K562 (cell line): ENCODE measurements at regions not wholly inside any gene's neighbourhood (a gene's known extent, or its start where the extent isn't known, plus 50 kb on each side); places are given as distances from the start of the nearest gene placed in this dataset.

Source experiments
- ATAC-seq: fragments of 200-7000 bp; cut with Tn5 transposase; 3 replicates; pipeline ENCODE4 v1.9.1; 2020; ENCODE audit warnings: moderate library complexity
- BruUV-seq: library from RNA; stranded (reverse); fragments of 400-500 nt; replicated peaks from 2 replicates; lab custom pipeline; 2021; lab: Mats Ljungman, UMichigan
- CTCF ChIA-PET: fragments of 300-600 bp; formaldehyde crosslinking; extraction: SDS; loops from one replicate; lab custom pipeline; 2021; ENCODE audit warnings: low intra/inter-chr PET ratio; lab: Yijun Ruan, JAX
- POLR2A ChIA-PET: fragments of 300-600, 350-650 bp; sonication (Branson Sonifier 250); formaldehyde crosslinking; extraction: SDS; loops from one replicate; lab custom pipeline; 2021; ENCODE audit warnings: antibody characterized with exemption, inconsistent platforms; lab: Yijun Ruan, JAX
- DNase-seq, 4 experiments: peaks; one replicate each; pipeline versions ENCODE4 v3.0.0 to v3.0.0-alpha.2; 2011 to 2018; ENCODE audit warnings: low spot score in 3 of 4, mixed read lengths in 3 of 4; ENCODE audit errors: extremely low read depth in 1 of 4
- FAIRE-seq: peaks from 2 replicates; lab custom pipeline; 2011; peaks lifted over from hg19 to GRCh38; lab: Jason Lieb, UNC
- H2AFZ ChIP-seq: 2 replicates; pipeline ENCODE4 v1.6.0; 2011; ENCODE audit warnings: low read depth, low read length, control low read depth, inconsistent platforms
- H3K27ac ChIP-seq: fragments of 200-600 bp; 3 replicates; pipeline ENCODE4 v1.8.0; 2011; ENCODE audit warnings: low read depth, mild to moderate bottlenecking, control low read depth, inconsistent platforms, low read length, moderate library complexity, mixed read lengths; ENCODE audit errors: extremely low read depth
- H3K27me3 ChIP-seq, 2 experiments: fragments of 300-600 bp in 1 of 2; 2 replicates in 1 of 2; 3 replicates in 1 of 2; pipeline versions ENCODE4 v1.6.0 to v1.8.0; 2011; ENCODE audit warnings: inconsistent platforms in 2 of 2, low read length in 2 of 2, mild to moderate bottlenecking in 1 of 2, mixed read lengths in 1 of 2, moderate library complexity in 1 of 2; ENCODE audit not compliant: control insufficient read depth in 2 of 2, insufficient read depth in 2 of 2
- H3K36me3 ChIP-seq: fragments of 300-600 bp; 3 replicates; pipeline ENCODE4 v1.8.0; 2011; ENCODE audit warnings: mild to moderate bottlenecking, low read length, inconsistent platforms; ENCODE audit not compliant: control insufficient read depth, insufficient read depth
- H3K4me1 ChIP-seq, 2 experiments: fragments of 200-600 bp in 1 of 2; replicated peaks in 1 of 2; 2 replicates in 1 of 2; 3 replicates in 1 of 2; pipeline versions ENCODE4 v1.5.1 to v1.8.0; 2011; ENCODE audit warnings: inconsistent platforms in 2 of 2, low read length in 2 of 2, mild to moderate bottlenecking in 1 of 2, mixed read lengths in 1 of 2, moderate library complexity in 1 of 2; ENCODE audit not compliant: control insufficient read depth in 2 of 2, insufficient read depth in 2 of 2
- H3K4me2 ChIP-seq: 2 replicates; pipeline ENCODE4 v1.6.1; 2011; ENCODE audit warnings: low read length, control low read depth, inconsistent platforms, mixed read lengths; ENCODE audit not compliant: insufficient read depth
- H3K4me3 ChIP-seq: fragments of 200-600 bp; sonication (generic), shearing (Covaris generic); 2 replicates; pipeline ENCODE4 v1.5.1; 2016; ENCODE audit warnings: control low read depth, inconsistent platforms
- H3K79me2 ChIP-seq: fragments of 200-600 bp; 3 replicates; pipeline ENCODE4 v1.8.0; 2011; ENCODE audit warnings: low read length, inconsistent platforms; ENCODE audit not compliant: control insufficient read depth, insufficient read depth
- H3K9ac ChIP-seq, 2 experiments: 2 replicates each; pipeline versions ENCODE4 v1.6.0 to v1.6.1; 2011; ENCODE audit warnings: low read depth in 2 of 2, low read length in 2 of 2, control low read depth in 1 of 2, inconsistent platforms in 1 of 2, mild to moderate bottlenecking in 1 of 2, mixed read lengths in 1 of 2; ENCODE audit not compliant: insufficient read depth in 1 of 2
- H3K9me1 ChIP-seq: one replicate; pipeline ENCODE4 v1.6.0; 2011; ENCODE audit warnings: inconsistent platforms, mild to moderate bottlenecking, low read length, moderate library complexity; ENCODE audit not compliant: control insufficient read depth, insufficient read depth
- H3K9me3 ChIP-seq: replicated peaks from 2 replicates; pipeline ENCODE4 v1.5.1; 2011; ENCODE audit warnings: low read depth, low read length, inconsistent platforms; ENCODE audit not compliant: control insufficient read depth, insufficient read depth
- H4K20me1 ChIP-seq: replicated peaks from 2 replicates; pipeline ENCODE4 v1.6.1; 2011; ENCODE audit warnings: low read length, inconsistent platforms, mixed read lengths; ENCODE audit not compliant: control insufficient read depth, insufficient read depth
- CREB1 ChIP-seq, 2 experiments: sonication (generic) in 1 of 2; formaldehyde crosslinking in 1 of 2; IDR thresholded peaks; 2 replicates each; pipeline versions ENCODE4 v1.6.1 to v1.8.0; 2012 to 2022; ENCODE audit warnings: inconsistent platforms in 1 of 2, mild to moderate bottlenecking in 1 of 2, missing genetic modification reagents in 1 of 2, moderate library complexity in 1 of 2
- CTCF ChIP-seq, 3 experiments: IDR thresholded peaks in 2 of 3; conservative IDR thresholded peaks in 1 of 3; 2 replicates each; pipeline ENCODE4 v1.5.1; 2011 to 2012; ENCODE audit warnings: low read length in 3 of 3, mild to moderate bottlenecking in 3 of 3, control low read depth in 2 of 3, improper control_type of control experiment in 1 of 3, inconsistent platforms in 1 of 3, low read depth in 1 of 3, mixed read lengths in 1 of 3, moderate library complexity in 1 of 3; ENCODE audit not compliant: insufficient read depth in 2 of 3
- CXXC5 ChIP-seq: fragments of 250-450 bp; sonication (Bioruptor Pico); IDR thresholded peaks from 2 replicates; pipeline ENCODE4 v1.8.0; 2022; ENCODE audit warnings: inconsistent platforms, mild to moderate bottlenecking, moderate library complexity
- NKRF ChIP-seq: fragments of 450-650 bp; IDR thresholded peaks from 2 replicates; pipeline ENCODE4 v1.6.1; 2016; ENCODE audit warnings: borderline replicate concordance
- POLR3A ChIP-seq: IDR thresholded peaks from 2 replicates; pipeline ENCODE4 v1.6.1; 2011; ENCODE audit warnings: borderline replicate concordance, mild to moderate bottlenecking, moderate library complexity; ENCODE audit not compliant: insufficient read length, insufficient read depth; ENCODE audit errors: extremely low read depth
- RBM25 ChIP-seq: fragments of 200-400 bp; formaldehyde crosslinking; IDR thresholded peaks from 2 replicates; pipeline ENCODE4 v1.6.1; 2018; ENCODE audit warnings: low read length, low read depth, moderate library complexity; ENCODE audit not compliant: severe bottlenecking
- RUNX1 ChIP-seq: sonication (generic); IDR thresholded peaks from 2 replicates; pipeline ENCODE4 v1.6.1; 2016; ENCODE audit warnings: antibody characterized with exemption, low read depth
- ZBTB11 ChIP-seq, 3 experiments: fragments of 200-800 bp in 1 of 3; fragments of 250-450 bp in 1 of 3; fragments of 450-650 bp in 1 of 3; sonication (Bioruptor Pico) in 1 of 3; sonication (Bioruptor generic) in 1 of 3; formaldehyde crosslinking in 1 of 3; IDR thresholded peaks; 2 replicates each; pipeline versions ENCODE4 v1.6.1 to v1.8.0; 2016 to 2022; ENCODE audit warnings: mild to moderate bottlenecking in 2 of 3, missing genetic modification characterization in 2 of 3, missing compliant biosample characterization in 1 of 3, moderate library complexity in 1 of 3
- ZBTB7A ChIP-seq: IDR thresholded peaks from 2 replicates; pipeline ENCODE4 v1.6.1; 2011; ENCODE audit warnings: low read depth, mild to moderate bottlenecking, low read length, moderate library complexity, borderline replicate concordance; ENCODE audit not compliant: control insufficient read depth
- ZEB2 ChIP-seq: fragments of 450-650 bp; IDR thresholded peaks from 2 replicates; pipeline ENCODE4 v1.6.1; 2016
- ZNF23 ChIP-seq: fragments of 250-450 bp; sonication (Bioruptor Pico); IDR thresholded peaks from 2 replicates; pipeline ENCODE4 v1.4.0; 2020; ENCODE audit warnings: mild to moderate bottlenecking
- ZNF277 ChIP-seq: fragments of 250-450 bp; sonication (Bioruptor Pico); IDR thresholded peaks from 2 replicates; pipeline ENCODE4 v1.8.0; 2022; ENCODE audit warnings: inconsistent platforms, mild to moderate bottlenecking, moderate library complexity, borderline replicate concordance
- WGBS: fragments of 100-300 bp; shearing (Covaris generic); methylation state at CpG from one replicate; pipeline ENCODE4 v1.1.6; 2016; ENCODE audit warnings: low coverage, mixed read lengths; ENCODE audit not compliant: insufficient coverage; ENCODE audit errors: missing lambda C conversion rate; 5-methylcytosine and 5-hydroxymethylcytosine counted together
- in situ Hi-C: fragments of 300-500 bp; cut with MboI; formaldehyde crosslinking; loops from 4 replicates; pipeline ENCODE4 v1.15.0; 2018; ENCODE audit warnings: inconsistent platforms, mixed read lengths
- intact Hi-C: fragments of 100-400 bp; cut with micrococcal nuclease; formaldehyde crosslinking; loops from 2 replicates; pipeline ENCODE4 v1.14.2; 2022

GRCh38 chr13:76225815-76226489, 589.8 kb downstream of the LMO7 start:
- intact Hi-C loops (no loop called here), in situ Hi-C loops (no loop called here)
- no peaks in the 10 kb centered on the region for H3K9me1 ChIP-seq
- CTCF ChIA-PET = no interaction called here
- no peaks in the 10 kb centered on the region for H3K27me3 ChIP-seq
- no peak for DNase-seq
- H3K36me3 ChIP-seq = no peaks in the 10 kb centered on the region
- ATAC-seq = no peak
- 0% methylated on average over 8 of the region's 8 CpGs for WGBS
- no peak overlapping the region for H3K9ac ChIP-seq
- no peaks in the 10 kb centered on the region for H3K4me1 ChIP-seq
- no peak overlapping the region for H3K27ac ChIP-seq
- H3K4me2 ChIP-seq = no peak overlapping the region
- BruUV-seq = no TSS peak
- H2AFZ ChIP-seq = no peak overlapping the region
- no peak overlapping the region for H3K4me3 ChIP-seq
- H3K79me2 ChIP-seq = no peaks in the 10 kb centered on the region
- FAIRE-seq = no peak
- no peaks in the 10 kb centered on the region for H4K20me1 ChIP-seq
- no peaks in the 10 kb centered on the region for H3K9me3 ChIP-seq
- POLR2A ChIA-PET = no interaction called here
- TF ChIP-seq RUNX1 = no peak
- TF ChIP-seq ZNF23 = no peak
- TF ChIP-seq CREB1 (IDR thresholded peaks at IDR 0.05) = no peak
- no peak for TF ChIP-seq CREB1 (CRISPR knock-in tag; IDR thresholded peaks at IDR 0.05)
- no peak for TF ChIP-seq CXXC5 (CRISPR knock-in tag)
- no peak for TF ChIP-seq ZBTB7A
- TF ChIP-seq ZNF277 (CRISPR knock-in tag) = no peak
- no peak for TF ChIP-seq NKRF
- no peak for TF ChIP-seq POLR3A
- no peak for TF ChIP-seq ZEB2
- TF ChIP-seq ZBTB11 (CRISPR knock-in tag; IDR thresholded peaks at IDR 0.05) = no peak
- TF ChIP-seq RBM25 = no peak
- no peak for TF ChIP-seq CTCF (IDR thresholded peaks at IDR 0.05 in 2 of 3, conservative IDR thresholded peaks at IDR 0.05 in 1 of 3; ENCODE audit: insufficient read depth in 2 of 3, low read depth in 1 of 3, low read length in 3 of 3)
